Fibroblast of skin of right quadriceps (primary cell): ENCODE measurements at regions not wholly inside any gene's neighbourhood (a gene's known extent, or its start where the extent isn't known, plus 50 kb on each side); places are given as distances from the start of the nearest gene placed in this dataset.
A peak's percentile ranks its signal among the peaks of the same experiment; 100 is the strongest.

Source experiments
- DNase-seq: peaks from one replicate; pipeline ENCODE4 v3.0.0-alpha.2; 2013

- peak; percentile 8 for DNase-seq
Measured at GRCh38 chr17:71970312-71970711, 150.5 kb upstream of the SOX9 start.

- DNase-seq: no peak
Measured at GRCh38 chr17:71974051-71974450, 146.8 kb upstream of the SOX9 start.

- DNase-seq: peak; percentile 49
Measured at GRCh38 chr17:71975331-71975801, 145.5 kb upstream of the SOX9 start.

- DNase-seq: peak; percentile 87
Measured at GRCh38 chr17:71976011-71976649, 144.7 kb upstream of the SOX9 start.

GRCh38 chr17:71978435-71978834 lies 142.4 kb upstream of the SOX9 start:
- no peak for DNase-seq

GRCh38 chr17:71980171-71980570 lies 140.6 kb upstream of the SOX9 start:
- no peak for DNase-seq

- no peak for DNase-seq
Measured at GRCh38 chr17:71983828-71984227, 137.0 kb upstream of the SOX9 start.

GRCh38 chr17:71985111-71986039 lies 135.4 kb upstream of the SOX9 start:
- no peak for DNase-seq

- DNase-seq: no peak
Measured at GRCh38 chr17:71986886-71987285, 133.9 kb upstream of the SOX9 start.

GRCh38 chr17:71987634-71988033 lies 133.2 kb upstream of the SOX9 start:
- DNase-seq: no peak

GRCh38 chr17:71989117-71989516 lies 131.7 kb upstream of the SOX9 start:
- no peak for DNase-seq

- DNase-seq: no peak
Measured at GRCh38 chr17:71993363-71993762, 127.5 kb upstream of the SOX9 start.

- peak; percentile 61 for DNase-seq
Measured at GRCh38 chr17:71995590-71995989, 125.2 kb upstream of the SOX9 start.

GRCh38 chr17:72004011-72004427 lies 116.8 kb upstream of the SOX9 start:
- peak; percentile 63 for DNase-seq

- peak; percentile 46 for DNase-seq
Measured at GRCh38 chr17:72004611-72005331, 116.0 kb upstream of the SOX9 start.

GRCh38 chr17:72005332-72006163 lies 115.3 kb upstream of the SOX9 start:
- no peak for DNase-seq

GRCh38 chr17:72008236-72008876 lies 112.5 kb upstream of the SOX9 start:
- DNase-seq: peak; percentile 43

- no peak for DNase-seq
Measured at GRCh38 chr17:72011561-72011960, 109.3 kb upstream of the SOX9 start.

GRCh38 chr17:72021417-72022041 lies 99.3 kb upstream of the SOX9 start:
- no peak for DNase-seq

GRCh38 chr17:72022328-72023275 lies 98.2 kb upstream of the SOX9 start:
- DNase-seq: no peak
